GM18861 (cell line): ENCODE measurements at regions not wholly inside any gene's neighbourhood (a gene's known extent, or its start where the extent isn't known, plus 50 kb on each side); places are given as distances from the start of the nearest gene placed in this dataset.

Experiments
- ATAC-seq: cut with Tn5 transposase; IDR thresholded peaks from one replicate; pipeline ENCODE4 v1.9.1; 2021; ENCODE audit not compliant: unreplicated experiment

- ATAC-seq = no peak
These were observed 216.9 kb upstream of the ADGRL2 start for GRCh38 chr1:81583878-81584277.

- no peak for ATAC-seq
These were observed 218.2 kb upstream of the ADGRL2 start for GRCh38 chr1:81582467-81582986.

GRCh38 chr1:81578867-81579266, 221.9 kb upstream of the ADGRL2 start:
- ATAC-seq = no peak

GRCh38 chr1:81577004-81577697, 223.6 kb upstream of the ADGRL2 start:
- ATAC-seq = no peak

GRCh38 chr1:81574408-81574807, 226.3 kb upstream of the ADGRL2 start:
- ATAC-seq = no peak

GRCh38 chr1:81573458-81573857, 227.3 kb upstream of the ADGRL2 start:
- no peak for ATAC-seq

- ATAC-seq = no peak
These were observed 228.8 kb upstream of the ADGRL2 start for GRCh38 chr1:81571946-81572345.

- no peak for ATAC-seq
These were observed 231.0 kb upstream of the ADGRL2 start for GRCh38 chr1:81569761-81570160.

- no peak for ATAC-seq
These were observed 237.1 kb upstream of the ADGRL2 start for GRCh38 chr1:81563632-81564031.

- no peak for ATAC-seq
These were observed 237.8 kb upstream of the ADGRL2 start for GRCh38 chr1:81562934-81563333.

- ATAC-seq = no peak
These were observed 240.1 kb upstream of the ADGRL2 start for GRCh38 chr1:81560629-81561028.

- no peak for ATAC-seq
These were observed 240.9 kb upstream of the ADGRL2 start for GRCh38 chr1:81559662-81560350.

- ATAC-seq = no peak
These were observed 242.2 kb upstream of the ADGRL2 start for GRCh38 chr1:81558291-81559076.

- ATAC-seq = no peak
These were observed 243.8 kb upstream of the ADGRL2 start for GRCh38 chr1:81556968-81557367.

- no peak for ATAC-seq
These were observed 246.2 kb upstream of the ADGRL2 start for GRCh38 chr1:81554534-81554933.

- no peak for ATAC-seq
These were observed 246.6 kb upstream of the ADGRL2 start for GRCh38 chr1:81554108-81554507.

- ATAC-seq = no peak
These were observed 247.2 kb upstream of the ADGRL2 start for GRCh38 chr1:81553503-81553902.

GRCh38 chr1:81551946-81552345, 248.8 kb upstream of the ADGRL2 start:
- no peak for ATAC-seq

- no peak for ATAC-seq
These were observed 250.0 kb upstream of the ADGRL2 start for GRCh38 chr1:81550753-81551152.

GRCh38 chr1:81549588-81550127, 251.1 kb upstream of the ADGRL2 start:
- peak; percentile 33 for ATAC-seq

- ATAC-seq = peak; percentile 42
These were observed 251.7 kb upstream of the ADGRL2 start for GRCh38 chr1:81548918-81549587.
